Embryonic facial prominence (tissue), 1 donor: ENCODE measurements at regions not wholly inside any gene's neighbourhood (a gene's known extent, or its start where the extent isn't known, plus 50 kb on each side); places are given as distances from the start of the nearest gene placed in this dataset.

Experiments used
- DNase-seq: peaks from one replicate; pipeline ENCODE4 v3.0.0-alpha.2; 2016; ENCODE audit errors: extremely low spot score

DNA sequence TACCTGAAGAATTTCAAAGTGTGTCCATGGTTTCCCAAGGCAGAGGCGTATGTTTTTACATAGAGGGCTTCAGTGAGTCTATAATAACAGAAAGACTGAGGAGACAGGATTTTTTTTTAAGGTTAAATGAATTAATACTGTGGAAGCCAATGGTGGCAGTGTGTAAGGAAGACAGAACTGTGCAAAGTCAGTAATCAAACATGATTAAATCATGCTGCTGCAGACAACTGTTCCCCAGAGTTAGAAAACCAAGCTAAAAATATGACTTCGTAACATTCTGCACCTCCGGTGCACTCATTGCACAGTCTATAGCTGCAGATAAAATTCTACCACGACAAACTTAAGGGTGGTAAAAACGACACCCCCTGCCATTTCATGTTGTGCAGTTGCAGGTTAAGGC, 309.6 kb upstream of the TRIB2 start:
- DNase-seq: no peak

DNA sequence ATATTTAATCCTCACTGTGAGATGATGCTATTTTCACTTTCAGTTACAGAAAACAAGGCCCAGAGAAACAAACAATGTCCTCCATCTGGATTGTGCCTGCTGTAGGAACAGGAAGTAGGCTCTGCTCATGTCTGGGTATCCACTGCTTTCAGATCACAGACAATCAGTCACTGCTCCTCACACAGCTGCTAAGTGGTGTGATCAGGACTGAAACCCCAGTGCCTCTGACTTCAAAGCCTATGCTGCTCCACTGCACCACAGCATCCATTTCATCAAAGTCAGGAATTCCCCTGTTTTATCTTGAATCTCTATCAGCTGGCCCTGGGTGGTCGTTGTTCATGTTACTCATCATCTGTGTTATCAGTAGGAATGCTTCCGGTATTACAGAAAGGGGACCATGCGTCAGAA, 303.8 kb upstream of the TRIB2 start:
- DNase-seq: no peak

- DNase-seq: no peak
These were observed 301.2 kb upstream of the TRIB2 start for GRCh38 chr2:12415536-12415935.

- no peak for DNase-seq
These were observed 300.1 kb upstream of the TRIB2 start for GRCh38 chr2:12416600-12416999.

DNA sequence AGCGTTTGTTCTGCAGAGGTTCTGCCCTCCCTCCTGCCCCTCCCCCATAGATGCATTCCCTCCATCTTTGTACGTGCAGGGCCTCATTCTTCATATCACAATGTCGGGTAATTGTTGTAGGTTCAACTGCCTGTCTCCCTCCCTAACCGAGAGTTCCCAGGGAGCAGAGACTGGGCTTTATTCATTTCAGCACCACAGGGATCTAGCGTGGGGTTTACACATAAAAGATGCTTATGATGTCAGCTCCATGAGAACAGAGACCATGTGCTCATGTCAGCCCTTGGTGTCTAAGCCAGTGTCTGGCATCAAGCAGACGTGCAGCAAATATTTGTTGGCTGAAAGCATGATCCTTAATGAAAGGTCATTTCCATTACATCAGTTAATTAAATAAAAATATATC, 298.9 kb upstream of the TRIB2 start:
- no peak for DNase-seq

GRCh38 chr2:12419803-12420202, 296.9 kb upstream of the TRIB2 start:
- no peak for DNase-seq

DNA sequence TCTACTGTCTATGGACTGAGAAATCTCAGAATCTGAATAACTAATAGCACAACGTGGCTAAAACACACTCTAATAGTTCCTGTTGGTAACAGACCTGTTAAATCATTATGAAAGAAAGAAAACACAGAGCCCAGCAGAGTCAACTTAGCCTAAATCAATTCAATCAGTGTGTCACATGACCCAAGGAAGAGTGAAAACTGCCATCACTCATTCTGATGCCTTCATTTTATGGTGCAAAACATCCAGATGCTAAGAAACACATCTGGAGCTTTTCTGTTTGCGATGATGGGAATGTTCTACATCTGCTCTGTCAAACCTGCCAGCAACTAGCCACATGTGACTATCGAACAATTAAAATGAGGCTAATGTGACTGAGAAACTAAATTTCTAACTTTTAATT, 295.7 kb upstream of the TRIB2 start:
- DNase-seq: no peak

- DNase-seq: no peak
These were observed 292.5 kb upstream of the TRIB2 start for GRCh38 chr2:12424219-12424618.

- no peak for DNase-seq
These were observed 291.9 kb upstream of the TRIB2 start for GRCh38 chr2:12424809-12425208.

DNA sequence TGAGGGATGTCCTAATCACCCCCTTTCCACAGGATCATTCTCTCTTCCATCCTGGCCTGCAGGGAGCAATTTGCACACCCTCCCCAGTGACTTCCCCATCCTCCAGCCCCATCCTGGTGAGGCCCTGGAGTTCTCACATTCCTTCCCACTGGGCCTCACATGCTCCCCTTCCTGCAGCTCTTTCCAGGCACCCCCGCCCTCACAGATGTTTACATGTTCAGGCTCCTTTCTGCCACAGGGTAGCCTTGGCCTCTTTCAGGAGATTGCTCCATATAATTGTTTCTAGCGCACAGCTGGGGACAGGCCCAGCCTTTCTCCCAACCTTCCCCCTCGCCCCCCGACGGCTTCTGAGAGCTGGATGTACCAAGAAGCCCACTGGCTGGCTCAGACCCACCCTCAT, 288.4 kb upstream of the TRIB2 start:
- DNase-seq: no peak

DNA sequence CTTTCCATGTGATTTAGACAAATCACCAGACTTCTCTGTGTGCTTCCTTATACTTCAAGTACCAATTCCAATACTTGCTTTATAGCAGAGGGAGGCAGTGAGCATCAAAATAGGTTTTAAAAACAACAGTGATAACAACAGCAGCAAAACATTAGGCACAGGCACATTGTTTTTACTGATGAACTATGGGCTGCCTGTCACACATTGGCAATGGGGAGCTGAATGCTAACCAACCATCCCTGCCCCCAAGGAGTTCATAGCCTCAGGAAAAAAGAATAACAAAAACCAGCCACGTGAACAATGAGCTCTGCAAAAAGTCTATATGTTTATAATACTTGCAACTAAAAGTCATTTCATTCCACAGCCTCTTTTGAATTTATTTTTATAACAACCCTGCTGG, 287.9 kb upstream of the TRIB2 start:
- DNase-seq: no peak

DNA sequence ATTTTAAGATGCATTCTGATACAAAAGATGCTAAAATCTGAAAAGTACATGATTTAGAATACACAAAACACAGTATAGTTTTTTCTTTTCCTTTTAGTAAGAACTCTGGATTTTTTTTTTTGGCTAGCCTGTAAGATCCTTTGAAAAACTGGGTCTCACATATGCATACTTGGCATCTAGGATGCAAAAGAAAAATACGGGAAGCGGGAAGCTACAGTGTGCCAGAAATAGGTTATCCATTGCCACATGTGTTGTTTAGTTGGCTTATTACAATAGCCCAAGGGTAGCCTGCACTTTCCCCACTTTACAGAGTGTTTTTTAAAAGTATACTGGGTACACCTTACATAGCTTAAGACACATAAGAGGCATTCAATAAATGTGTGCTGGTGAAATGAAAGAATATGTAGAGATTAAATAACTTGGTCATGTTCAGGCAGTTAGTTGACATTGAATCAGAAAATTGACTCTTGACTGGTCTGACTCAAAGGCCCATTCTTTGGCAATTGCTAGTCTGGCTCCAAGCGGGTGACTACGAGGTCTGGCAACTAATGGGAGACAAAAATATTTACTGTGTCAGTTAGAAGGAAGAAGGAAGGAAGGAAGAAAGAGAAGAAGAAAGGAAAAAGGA, 286.8 kb upstream of the TRIB2 start:
- no peak for DNase-seq

DNA sequence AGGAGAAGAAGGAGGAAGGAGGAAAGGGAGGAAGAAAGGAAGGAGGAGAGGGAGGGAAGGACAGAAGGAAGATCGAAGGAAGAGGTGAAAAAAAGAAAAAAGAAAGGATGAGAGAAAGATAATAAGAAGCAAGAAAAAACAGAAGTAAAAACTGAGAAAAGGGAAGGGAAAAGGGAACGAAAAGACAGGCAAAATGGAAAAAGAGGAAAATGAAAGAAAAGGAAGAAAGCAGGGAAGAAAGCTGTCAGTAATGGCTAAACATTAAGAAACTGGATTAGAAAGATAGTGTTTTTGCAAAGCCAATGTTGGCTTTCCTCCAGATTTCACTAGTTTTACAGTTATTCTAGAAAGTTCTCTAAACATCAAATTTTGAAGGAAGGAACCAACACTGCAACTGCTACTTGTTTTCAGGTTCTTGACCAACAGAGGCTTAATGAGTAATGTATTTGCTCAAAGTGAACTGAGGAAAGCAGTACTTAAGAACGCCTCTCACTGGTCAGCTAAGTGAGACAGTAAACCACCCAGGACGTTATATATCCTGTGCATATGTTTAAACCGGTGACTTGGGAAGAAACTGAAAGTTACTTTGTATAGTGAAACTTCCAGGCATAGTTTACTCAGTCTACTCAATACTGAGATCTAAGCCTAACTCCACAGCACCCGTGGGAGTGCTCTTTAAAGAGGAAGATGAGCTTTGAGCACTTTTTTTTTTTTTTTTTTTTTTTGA, 286.2 kb upstream of the TRIB2 start:
- DNase-seq: no peak

DNA sequence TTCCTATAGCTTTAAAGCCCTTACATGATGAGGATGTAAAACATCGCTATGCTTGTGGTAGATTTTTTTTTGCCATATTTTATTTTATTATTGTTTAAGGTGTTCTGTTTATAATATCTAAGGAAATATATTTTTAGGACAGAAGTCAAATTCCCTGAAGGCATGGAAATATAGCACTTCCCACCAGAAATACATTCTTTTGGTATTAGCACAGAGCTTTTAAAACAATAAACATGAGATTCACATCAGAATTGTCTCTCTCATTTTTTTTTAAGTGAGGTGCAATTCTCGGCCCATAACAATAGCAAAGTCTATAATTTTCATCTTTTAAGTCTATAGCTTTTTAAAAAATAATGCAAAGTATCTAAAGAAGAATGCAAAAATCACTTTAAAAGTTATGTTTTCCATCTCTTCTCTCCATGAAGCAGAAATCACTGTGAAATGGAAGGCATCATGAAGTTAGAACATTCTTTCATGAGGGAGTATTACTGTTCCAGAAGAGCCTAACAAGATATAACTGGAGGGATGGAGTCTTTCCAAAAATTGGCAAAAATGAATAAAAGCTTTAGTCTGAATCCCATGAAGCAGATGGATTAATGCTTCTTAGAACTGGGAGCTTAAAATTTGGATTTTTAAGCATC, 283.6 kb upstream of the TRIB2 start:
- no peak for DNase-seq

- DNase-seq: no peak
These were observed 283.1 kb upstream of the TRIB2 start for GRCh38 chr2:12433626-12433990.

DNA sequence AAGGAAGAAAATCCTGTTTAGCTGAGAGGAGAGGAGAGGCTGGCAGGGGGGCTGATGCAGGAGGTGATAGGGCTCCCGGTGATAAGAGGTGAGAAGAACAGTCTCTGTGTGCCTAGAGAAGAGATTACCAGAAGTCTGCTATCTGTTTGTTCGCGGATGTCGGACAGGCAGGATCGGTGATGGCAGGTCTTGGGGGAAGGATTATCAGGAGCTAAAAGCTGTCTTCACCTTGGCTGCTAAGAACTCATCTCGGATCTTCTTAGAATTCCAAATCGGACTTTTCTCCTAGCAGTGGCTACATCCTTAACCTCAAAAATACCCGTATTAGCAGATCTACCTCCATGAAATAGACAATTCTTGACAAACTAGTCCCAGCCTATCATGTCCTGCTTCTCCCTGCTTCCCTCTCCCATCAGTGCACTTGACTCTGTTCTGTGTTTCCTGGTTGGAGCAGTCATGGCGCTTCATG, 282.1 kb upstream of the TRIB2 start:
- DNase-seq: no peak

DNA sequence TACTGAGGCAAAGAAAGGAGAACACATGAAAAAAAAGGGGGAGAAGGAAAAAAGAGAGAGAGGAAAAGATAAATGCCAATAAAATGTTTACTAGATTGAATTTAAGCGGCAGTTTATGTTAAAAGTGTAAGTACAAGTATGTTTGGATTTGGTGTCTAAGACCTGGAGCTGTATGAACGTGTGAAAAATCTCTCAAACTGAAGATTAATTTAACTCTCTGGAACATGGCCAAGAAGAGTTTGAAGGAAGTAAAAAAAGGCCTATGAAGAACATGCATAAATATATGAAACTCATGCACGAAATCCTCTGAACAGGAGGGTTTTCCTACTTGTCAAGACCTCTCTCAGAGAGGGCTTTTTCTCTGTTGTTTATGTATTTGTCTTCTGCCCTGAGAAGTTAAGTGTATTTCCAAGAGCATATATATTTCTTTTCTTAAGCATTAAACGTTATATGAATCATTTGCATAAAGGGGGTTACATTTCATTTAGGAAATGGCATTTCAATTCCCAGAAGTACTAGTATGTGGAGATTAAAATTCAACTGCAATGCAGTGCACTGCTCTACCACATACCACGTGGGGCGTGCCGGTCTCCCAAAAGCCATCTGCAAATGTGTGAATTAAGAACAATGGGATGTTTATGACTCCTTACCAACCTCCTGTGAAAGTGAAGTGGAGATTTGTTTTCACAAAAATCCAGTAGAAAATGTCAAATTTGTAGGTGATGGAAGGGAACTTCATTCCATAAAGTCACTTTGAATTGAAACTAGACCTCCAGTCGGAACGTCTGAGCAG, 281.1 kb upstream of the TRIB2 start:
- DNase-seq: no peak

DNA sequence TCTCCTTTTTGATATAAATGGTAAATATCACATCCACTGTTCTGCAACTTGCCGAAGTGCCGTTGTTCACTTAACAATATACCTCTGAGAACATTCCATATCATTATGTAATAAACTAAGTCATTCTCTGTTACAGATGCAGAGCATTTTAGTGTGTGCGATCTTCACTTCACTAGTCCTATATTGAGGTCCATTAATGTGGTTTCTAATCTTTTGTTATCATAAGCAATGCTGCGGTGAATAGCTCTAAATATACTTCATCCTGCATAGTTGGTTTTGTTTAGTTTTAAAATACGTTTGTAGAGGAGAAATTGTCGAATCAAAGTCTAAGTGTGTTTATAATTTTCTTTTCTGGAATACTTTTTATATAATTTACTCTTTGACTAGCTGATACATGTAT, 280.3 kb upstream of the TRIB2 start:
- DNase-seq: no peak

- no peak for DNase-seq
These were observed 279.7 kb upstream of the TRIB2 start for GRCh38 chr2:12436935-12437561.

DNA sequence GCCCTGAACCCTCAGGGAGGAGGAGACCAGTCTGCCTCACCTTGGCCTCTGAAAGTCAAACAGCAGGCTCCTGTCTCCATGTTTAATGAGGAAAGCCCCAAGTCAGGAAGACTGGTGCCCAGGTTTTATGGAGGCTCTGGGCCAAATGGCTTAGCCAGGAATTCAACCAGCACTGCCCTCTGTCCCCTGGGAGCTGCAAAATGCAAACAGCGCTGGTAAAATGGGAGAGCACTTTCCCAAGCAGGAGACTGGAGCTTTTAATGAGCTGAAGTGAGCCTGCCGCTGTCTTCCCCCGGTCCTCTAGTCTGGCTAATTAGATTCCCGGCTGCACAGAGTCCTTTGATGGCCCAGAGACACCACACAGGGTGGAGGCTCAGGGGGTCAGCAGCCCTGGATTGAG, 276.0 kb upstream of the TRIB2 start:
- no peak for DNase-seq

GRCh38 chr2:12441750-12442475, 274.8 kb upstream of the TRIB2 start:
- no peak for DNase-seq
